GM23338 (cell line): ENCODE measurements at regions not wholly inside any gene's neighbourhood (a gene's known extent, or its start where the extent isn't known, plus 50 kb on each side); places are given as distances from the start of the nearest gene placed in this dataset.

ENCODE experiments used
- CREB1 ChIP-seq: fragments of 250-450 bp; sonication (Bioruptor Pico); IDR thresholded peaks from 2 replicates; pipeline ENCODE4 v1.5.0; 2020; ENCODE audit warnings: low read depth, mild to moderate bottlenecking, moderate library complexity
- EZH2 ChIP-seq: fragments of 200-600 bp; sonication (generic); IDR thresholded peaks from one replicate; pipeline ENCODE4 v1.8.0; 2017; ENCODE audit warnings: antibody characterized with exemption, mild to moderate bottlenecking, low read depth; ENCODE audit not compliant: unreplicated experiment
- EZH2phosphoT487 ChIP-seq: fragments of 200-600 bp; sonication (generic); IDR thresholded peaks from one replicate; pipeline ENCODE4 v1.8.1; 2018; ENCODE audit warnings: antibody characterized with exemption; ENCODE audit not compliant: unreplicated experiment
- JUNB ChIP-seq: IDR thresholded peaks from one replicate; pipeline ENCODE4 v1.6.1; 2016; ENCODE audit warnings: antibody characterized with exemption; ENCODE audit not compliant: unreplicated experiment
- NANOG ChIP-seq: IDR thresholded peaks from 2 replicates; pipeline ENCODE4 v1.6.1; 2016; ENCODE audit warnings: antibody characterized with exemption, borderline replicate concordance
- POLR2AphosphoS5 ChIP-seq: IDR thresholded peaks from 2 replicates; pipeline ENCODE4 v1.6.1; 2016; ENCODE audit warnings: antibody characterized with exemption, low read depth
- ZNF114 ChIP-seq: fragments of 250-450 bp; sonication (Bioruptor Pico); IDR thresholded peaks from 2 replicates; pipeline ENCODE4 v1.5.0; 2020; ENCODE audit warnings: mild to moderate bottlenecking, moderate library complexity
- ZNF331 ChIP-seq: fragments of 250-450 bp; sonication (Bioruptor Pico); IDR thresholded peaks from 2 replicates; pipeline ENCODE4 v1.5.0; 2020; ENCODE audit warnings: low read depth, mild to moderate bottlenecking, moderate library complexity
- TF ChIP-seq, protein P1 (sequence below), 2 experiments: fragments of 200-600 bp in 1 of 2; sonication (generic) in 1 of 2; conservative IDR thresholded peaks; 2 replicates each; pipeline versions ENCODE4 v1.5.1 to v1.6.1; 2016 to 2017; ENCODE audit warnings: antibody characterized with exemption in 2 of 2, low read depth in 2 of 2, mild to moderate bottlenecking in 2 of 2, moderate library complexity in 1 of 2
- TF ChIP-seq, protein P2 (sequence below): IDR thresholded peaks from one replicate; pipeline ENCODE4 v1.6.1; 2018; ENCODE audit warnings: antibody characterized with exemption; ENCODE audit not compliant: unreplicated experiment
- TF ChIP-seq, protein P3 (sequence below): fragments of 250-450 bp; sonication (Bioruptor Pico); IDR thresholded peaks from 2 replicates; pipeline ENCODE4 v1.5.0; 2020; ENCODE audit warnings: mild to moderate bottlenecking, moderate library complexity
- TF ChIP-seq, protein P4 (sequence below): IDR thresholded peaks from 2 replicates; pipeline ENCODE4 v1.6.1; 2016; ENCODE audit warnings: antibody characterized with exemption

DNA sequence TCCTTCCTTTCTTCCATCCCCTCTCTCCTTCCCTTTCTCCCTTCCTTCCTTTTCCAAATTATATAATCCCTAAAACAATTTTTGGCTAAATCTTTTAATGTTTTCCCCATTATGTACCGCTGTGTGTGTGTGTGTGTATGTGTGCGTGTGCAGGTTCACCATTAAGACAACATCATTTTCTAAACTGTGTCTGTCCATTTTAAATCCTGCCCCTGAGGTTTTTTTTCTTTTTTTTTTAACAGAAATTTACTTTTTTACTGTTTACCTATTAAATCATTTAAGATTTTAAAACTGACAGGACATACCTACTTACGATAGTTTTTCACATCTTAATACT is 366.3 kb upstream of the EPHA7 start:
- no peak for TF ChIP-seq POLR2AphosphoS5
- TF ChIP-seq EZH2, result no peak
- TF ChIP-seq, protein P1, sequence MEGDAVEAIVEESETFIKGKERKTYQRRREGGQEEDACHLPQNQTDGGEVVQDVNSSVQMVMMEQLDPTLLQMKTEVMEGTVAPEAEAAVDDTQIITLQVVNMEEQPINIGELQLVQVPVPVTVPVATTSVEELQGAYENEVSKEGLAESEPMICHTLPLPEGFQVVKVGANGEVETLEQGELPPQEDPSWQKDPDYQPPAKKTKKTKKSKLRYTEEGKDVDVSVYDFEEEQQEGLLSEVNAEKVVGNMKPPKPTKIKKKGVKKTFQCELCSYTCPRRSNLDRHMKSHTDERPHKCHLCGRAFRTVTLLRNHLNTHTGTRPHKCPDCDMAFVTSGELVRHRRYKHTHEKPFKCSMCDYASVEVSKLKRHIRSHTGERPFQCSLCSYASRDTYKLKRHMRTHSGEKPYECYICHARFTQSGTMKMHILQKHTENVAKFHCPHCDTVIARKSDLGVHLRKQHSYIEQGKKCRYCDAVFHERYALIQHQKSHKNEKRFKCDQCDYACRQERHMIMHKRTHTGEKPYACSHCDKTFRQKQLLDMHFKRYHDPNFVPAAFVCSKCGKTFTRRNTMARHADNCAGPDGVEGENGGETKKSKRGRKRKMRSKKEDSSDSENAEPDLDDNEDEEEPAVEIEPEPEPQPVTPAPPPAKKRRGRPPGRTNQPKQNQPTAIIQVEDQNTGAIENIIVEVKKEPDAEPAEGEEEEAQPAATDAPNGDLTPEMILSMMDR (conservative IDR thresholded peaks at IDR 0.05; ENCODE audit: low read depth in 2 of 2), result no peak
- no peak for TF ChIP-seq EZH2phosphoT487
- TF ChIP-seq, protein P2, sequence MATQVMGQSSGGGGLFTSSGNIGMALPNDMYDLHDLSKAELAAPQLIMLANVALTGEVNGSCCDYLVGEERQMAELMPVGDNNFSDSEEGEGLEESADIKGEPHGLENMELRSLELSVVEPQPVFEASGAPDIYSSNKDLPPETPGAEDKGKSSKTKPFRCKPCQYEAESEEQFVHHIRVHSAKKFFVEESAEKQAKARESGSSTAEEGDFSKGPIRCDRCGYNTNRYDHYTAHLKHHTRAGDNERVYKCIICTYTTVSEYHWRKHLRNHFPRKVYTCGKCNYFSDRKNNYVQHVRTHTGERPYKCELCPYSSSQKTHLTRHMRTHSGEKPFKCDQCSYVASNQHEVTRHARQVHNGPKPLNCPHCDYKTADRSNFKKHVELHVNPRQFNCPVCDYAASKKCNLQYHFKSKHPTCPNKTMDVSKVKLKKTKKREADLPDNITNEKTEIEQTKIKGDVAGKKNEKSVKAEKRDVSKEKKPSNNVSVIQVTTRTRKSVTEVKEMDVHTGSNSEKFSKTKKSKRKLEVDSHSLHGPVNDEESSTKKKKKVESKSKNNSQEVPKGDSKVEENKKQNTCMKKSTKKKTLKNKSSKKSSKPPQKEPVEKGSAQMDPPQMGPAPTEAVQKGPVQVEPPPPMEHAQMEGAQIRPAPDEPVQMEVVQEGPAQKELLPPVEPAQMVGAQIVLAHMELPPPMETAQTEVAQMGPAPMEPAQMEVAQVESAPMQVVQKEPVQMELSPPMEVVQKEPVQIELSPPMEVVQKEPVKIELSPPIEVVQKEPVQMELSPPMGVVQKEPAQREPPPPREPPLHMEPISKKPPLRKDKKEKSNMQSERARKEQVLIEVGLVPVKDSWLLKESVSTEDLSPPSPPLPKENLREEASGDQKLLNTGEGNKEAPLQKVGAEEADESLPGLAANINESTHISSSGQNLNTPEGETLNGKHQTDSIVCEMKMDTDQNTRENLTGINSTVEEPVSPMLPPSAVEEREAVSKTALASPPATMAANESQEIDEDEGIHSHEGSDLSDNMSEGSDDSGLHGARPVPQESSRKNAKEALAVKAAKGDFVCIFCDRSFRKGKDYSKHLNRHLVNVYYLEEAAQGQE, result no peak
- no peak for TF ChIP-seq ZNF114
- TF ChIP-seq CREB1 (CRISPR knock-in tag), result no peak
- TF ChIP-seq, protein P3, sequence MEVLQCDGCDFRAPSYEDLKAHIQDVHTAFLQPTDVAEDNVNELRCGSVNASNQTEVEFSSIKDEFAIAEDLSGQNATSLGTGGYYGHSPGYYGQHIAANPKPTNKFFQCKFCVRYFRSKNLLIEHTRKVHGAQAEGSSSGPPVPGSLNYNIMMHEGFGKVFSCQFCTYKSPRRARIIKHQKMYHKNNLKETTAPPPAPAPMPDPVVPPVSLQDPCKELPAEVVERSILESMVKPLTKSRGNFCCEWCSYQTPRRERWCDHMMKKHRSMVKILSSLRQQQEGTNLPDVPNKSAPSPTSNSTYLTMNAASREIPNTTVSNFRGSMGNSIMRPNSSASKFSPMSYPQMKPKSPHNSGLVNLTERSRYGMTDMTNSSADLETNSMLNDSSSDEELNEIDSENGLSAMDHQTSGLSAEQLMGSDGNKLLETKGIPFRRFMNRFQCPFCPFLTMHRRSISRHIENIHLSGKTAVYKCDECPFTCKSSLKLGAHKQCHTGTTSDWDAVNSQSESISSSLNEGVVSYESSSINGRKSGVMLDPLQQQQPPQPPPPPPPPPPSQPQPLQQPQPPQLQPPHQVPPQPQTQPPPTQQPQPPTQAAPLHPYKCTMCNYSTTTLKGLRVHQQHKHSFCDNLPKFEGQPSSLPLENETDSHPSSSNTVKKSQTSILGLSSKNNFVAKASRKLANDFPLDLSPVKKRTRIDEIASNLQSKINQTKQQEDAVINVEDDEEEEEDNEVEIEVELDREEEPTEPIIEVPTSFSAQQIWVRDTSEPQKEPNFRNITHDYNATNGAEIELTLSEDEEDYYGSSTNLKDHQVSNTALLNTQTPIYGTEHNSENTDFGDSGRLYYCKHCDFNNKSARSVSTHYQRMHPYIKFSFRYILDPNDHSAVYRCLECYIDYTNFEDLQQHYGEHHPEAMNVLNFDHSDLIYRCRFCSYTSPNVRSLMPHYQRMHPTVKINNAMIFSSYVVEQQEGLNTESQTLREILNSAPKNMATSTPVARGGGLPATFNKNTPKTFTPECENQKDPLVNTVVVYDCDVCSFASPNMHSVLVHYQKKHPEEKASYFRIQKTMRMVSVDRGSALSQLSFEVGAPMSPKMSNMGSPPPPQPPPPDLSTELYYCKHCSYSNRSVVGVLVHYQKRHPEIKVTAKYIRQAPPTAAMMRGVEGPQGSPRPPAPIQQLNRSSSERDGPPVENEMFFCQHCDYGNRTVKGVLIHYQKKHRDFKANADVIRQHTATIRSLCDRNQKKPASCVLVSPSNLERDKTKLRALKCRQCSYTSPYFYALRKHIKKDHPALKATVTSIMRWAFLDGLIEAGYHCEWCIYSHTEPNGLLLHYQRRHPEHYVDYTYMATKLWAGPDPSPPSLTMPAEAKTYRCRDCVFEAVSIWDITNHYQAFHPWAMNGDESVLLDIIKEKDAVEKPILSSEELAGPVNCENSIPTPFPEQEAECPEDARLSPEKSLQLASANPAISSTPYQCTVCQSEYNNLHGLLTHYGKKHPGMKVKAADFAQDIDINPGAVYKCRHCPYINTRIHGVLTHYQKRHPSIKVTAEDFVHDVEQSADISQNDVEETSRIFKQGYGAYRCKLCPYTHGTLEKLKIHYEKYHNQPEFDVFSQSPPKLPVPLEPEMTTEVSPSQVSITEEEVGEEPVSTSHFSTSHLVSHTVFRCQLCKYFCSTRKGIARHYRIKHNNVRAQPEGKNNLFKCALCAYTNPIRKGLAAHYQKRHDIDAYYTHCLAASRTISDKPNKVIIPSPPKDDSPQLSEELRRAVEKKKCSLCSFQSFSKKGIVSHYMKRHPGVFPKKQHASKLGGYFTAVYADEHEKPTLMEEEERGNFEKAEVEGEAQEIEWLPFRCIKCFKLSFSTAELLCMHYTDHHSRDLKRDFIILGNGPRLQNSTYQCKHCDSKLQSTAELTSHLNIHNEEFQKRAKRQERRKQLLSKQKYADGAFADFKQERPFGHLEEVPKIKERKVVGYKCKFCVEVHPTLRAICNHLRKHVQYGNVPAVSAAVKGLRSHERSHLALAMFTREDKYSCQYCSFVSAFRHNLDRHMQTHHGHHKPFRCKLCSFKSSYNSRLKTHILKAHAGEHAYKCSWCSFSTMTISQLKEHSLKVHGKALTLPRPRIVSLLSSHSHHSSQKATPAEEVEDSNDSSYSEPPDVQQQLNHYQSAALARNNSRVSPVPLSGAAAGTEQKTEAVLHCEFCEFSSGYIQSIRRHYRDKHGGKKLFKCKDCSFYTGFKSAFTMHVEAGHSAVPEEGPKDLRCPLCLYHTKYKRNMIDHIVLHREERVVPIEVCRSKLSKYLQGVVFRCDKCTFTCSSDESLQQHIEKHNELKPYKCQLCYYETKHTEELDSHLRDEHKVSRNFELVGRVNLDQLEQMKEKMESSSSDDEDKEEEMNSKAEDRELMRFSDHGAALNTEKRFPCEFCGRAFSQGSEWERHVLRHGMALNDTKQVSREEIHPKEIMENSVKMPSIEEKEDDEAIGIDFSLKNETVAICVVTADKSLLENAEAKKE (CRISPR knock-in tag), result no peak
- TF ChIP-seq ZNF331 (CRISPR knock-in tag), result no peak
- TF ChIP-seq JUNB, result no peak
- TF ChIP-seq, protein P4, sequence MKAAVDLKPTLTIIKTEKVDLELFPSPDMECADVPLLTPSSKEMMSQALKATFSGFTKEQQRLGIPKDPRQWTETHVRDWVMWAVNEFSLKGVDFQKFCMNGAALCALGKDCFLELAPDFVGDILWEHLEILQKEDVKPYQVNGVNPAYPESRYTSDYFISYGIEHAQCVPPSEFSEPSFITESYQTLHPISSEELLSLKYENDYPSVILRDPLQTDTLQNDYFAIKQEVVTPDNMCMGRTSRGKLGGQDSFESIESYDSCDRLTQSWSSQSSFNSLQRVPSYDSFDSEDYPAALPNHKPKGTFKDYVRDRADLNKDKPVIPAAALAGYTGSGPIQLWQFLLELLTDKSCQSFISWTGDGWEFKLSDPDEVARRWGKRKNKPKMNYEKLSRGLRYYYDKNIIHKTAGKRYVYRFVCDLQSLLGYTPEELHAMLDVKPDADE, result no peak
- no peak for TF ChIP-seq NANOG
